Glutamatergic neuron (in vitro differentiated cells): ENCODE measurements at regions not wholly inside any gene's neighbourhood (a gene's known extent, or its start where the extent isn't known, plus 50 kb on each side); places are given as distances from the start of the nearest gene placed in this dataset.

Experiments
- DNase-seq: peaks from one replicate; pipeline ENCODE4 v3.0.0; 2022
- H3K27ac Mint-ChIP-seq: one replicate; pipeline ENCODE4 v1.8.0; 2020; ENCODE audit warnings: mild to moderate bottlenecking, mixed read lengths, inconsistent platforms; ENCODE audit not compliant: unreplicated experiment
- H3K27me3 Mint-ChIP-seq: one replicate; pipeline ENCODE4 v1.8.0; 2020; ENCODE audit warnings: mild to moderate bottlenecking, moderate library complexity, mixed read lengths, inconsistent platforms; ENCODE audit not compliant: unreplicated experiment
- H3K36me3 Mint-ChIP-seq: one replicate; pipeline ENCODE4 v1.8.0; 2020; ENCODE audit warnings: mild to moderate bottlenecking, mixed read lengths, inconsistent platforms; ENCODE audit not compliant: unreplicated experiment
- H3K4me1 Mint-ChIP-seq: one replicate; pipeline ENCODE4 v1.8.0; 2020; ENCODE audit warnings: mild to moderate bottlenecking, low read depth, mixed read lengths, inconsistent platforms; ENCODE audit not compliant: unreplicated experiment
- H3K4me3 Mint-ChIP-seq: one replicate; pipeline ENCODE4 v1.8.0; 2020; ENCODE audit warnings: mild to moderate bottlenecking, mixed read lengths, inconsistent platforms; ENCODE audit not compliant: unreplicated experiment
- H3K9me3 Mint-ChIP-seq: one replicate; pipeline ENCODE4 v1.8.0; 2020; ENCODE audit warnings: mild to moderate bottlenecking, moderate library complexity, mixed read lengths, inconsistent platforms; ENCODE audit not compliant: unreplicated experiment
- TF ChIP-seq, protein P1 (sequence below): fragments of 200-600 bp; sonication (generic); IDR thresholded peaks from one replicate; pipeline ENCODE4 v1.5.0; 2021; ENCODE audit not compliant: partially characterized antibody, unreplicated experiment

DNA sequence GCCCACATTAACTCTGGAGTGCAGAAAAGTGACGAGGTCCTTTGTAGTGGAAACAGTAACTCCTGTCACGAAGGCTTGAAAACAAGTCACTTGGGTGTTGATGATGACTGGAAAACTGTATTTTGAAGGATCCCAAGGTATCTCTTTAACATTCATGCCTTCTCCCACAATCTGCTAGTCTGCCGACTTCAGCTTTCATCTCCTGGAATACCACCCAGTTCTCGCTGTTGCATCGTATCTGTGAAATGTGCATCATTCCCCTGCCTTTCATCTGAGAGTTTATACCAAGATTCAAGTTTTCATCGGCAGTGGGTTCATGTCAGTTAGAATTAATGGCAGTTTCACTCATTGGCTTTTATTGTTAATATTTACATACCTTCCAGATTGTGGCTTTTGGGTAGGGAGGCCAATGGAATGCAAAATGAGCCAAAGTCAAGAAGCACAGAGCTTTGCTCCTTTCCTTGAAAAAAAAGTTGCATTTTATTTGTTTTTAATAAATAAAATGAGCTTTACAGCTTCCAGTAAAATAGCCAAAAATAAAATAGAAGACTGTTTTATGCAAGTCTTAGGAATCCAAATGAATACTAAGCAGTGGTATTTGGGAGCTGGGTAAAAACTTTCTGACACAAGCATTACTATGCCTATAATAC lies 575.2 kb upstream of the WWC1 start:
- Mint-ChIP-seq H3K4me3 (no peak overlapping the region), H3K4me1 (no peaks in the 10 kb centered on the region), H3K9me3 (no peaks in the 10 kb centered on the region), H3K27me3 (no peaks in the 10 kb centered on the region), H3K27ac (no peak overlapping the region), H3K36me3 (no peaks in the 10 kb centered on the region)
- TF ChIP-seq, protein P1, sequence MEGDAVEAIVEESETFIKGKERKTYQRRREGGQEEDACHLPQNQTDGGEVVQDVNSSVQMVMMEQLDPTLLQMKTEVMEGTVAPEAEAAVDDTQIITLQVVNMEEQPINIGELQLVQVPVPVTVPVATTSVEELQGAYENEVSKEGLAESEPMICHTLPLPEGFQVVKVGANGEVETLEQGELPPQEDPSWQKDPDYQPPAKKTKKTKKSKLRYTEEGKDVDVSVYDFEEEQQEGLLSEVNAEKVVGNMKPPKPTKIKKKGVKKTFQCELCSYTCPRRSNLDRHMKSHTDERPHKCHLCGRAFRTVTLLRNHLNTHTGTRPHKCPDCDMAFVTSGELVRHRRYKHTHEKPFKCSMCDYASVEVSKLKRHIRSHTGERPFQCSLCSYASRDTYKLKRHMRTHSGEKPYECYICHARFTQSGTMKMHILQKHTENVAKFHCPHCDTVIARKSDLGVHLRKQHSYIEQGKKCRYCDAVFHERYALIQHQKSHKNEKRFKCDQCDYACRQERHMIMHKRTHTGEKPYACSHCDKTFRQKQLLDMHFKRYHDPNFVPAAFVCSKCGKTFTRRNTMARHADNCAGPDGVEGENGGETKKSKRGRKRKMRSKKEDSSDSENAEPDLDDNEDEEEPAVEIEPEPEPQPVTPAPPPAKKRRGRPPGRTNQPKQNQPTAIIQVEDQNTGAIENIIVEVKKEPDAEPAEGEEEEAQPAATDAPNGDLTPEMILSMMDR: no peak
- DNase-seq: no peak

DNA sequence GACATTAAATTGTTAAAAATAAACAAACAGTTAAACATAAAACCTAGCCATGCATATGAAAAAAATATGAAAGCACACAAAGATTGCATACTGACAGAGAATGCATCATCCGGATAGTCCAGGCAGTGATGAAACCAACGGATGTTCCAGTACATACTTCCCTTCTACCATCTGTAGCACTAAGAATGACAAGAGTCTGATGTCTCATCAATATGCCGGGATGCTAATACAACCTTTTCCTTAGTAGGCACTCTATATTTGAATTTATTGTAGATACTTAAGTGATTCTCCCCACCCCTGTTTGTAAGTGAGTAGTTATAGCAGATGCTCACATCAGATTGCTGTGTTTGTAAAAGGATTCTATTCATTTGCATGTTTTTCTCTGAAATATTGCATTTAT lies 571.2 kb upstream of the WWC1 start:
- peaks cover 4% of the 10 kb centered on the region for H3K27me3 Mint-ChIP-seq
- H3K4me3 Mint-ChIP-seq: no peak overlapping the region
- TF ChIP-seq, protein P1: no peak
- no peak overlapping the region for H3K27ac Mint-ChIP-seq
- no peaks in the 10 kb centered on the region for H3K9me3 Mint-ChIP-seq
- H3K4me1 Mint-ChIP-seq: peaks cover 3% of the 10 kb centered on the region
- H3K36me3 Mint-ChIP-seq: no peaks in the 10 kb centered on the region
- no peak for DNase-seq

DNA sequence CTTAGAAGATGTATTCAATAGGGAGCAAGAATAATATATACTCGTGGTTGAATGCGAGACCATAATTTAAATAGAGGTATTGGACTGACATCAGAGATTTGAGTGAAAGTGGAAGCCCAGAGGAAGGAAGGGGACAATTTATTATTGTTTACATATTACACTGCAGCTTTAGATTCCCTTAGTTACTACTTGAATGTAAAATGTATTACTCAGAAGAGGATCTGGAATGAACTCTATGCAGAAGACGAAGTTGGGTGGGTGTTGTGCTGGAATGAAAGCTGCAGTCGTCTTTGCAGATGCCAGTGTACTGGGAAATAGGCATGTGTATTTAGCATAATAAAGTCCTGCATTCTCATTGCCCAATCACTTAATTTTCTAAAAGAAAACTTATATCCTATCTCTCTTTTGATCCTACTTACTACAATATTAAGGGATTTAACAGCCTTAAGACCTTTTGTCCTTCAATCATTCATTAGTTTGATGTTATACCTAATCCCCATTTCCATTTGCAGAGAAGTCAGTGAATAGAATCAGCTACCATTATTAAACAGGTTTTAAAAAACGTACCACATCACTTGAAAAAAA lies 570.7 kb upstream of the WWC1 start:
- Mint-ChIP-seq H3K4me1 (peaks cover 8% of the 10 kb centered on the region), H3K27me3 (peaks cover 4% of the 10 kb centered on the region), H3K4me3 (no peak overlapping the region), H3K27ac (no peak overlapping the region), H3K36me3 (no peaks in the 10 kb centered on the region), H3K9me3 (no peaks in the 10 kb centered on the region)
- TF ChIP-seq, protein P1: no peak
- DNase-seq: no peak

DNA sequence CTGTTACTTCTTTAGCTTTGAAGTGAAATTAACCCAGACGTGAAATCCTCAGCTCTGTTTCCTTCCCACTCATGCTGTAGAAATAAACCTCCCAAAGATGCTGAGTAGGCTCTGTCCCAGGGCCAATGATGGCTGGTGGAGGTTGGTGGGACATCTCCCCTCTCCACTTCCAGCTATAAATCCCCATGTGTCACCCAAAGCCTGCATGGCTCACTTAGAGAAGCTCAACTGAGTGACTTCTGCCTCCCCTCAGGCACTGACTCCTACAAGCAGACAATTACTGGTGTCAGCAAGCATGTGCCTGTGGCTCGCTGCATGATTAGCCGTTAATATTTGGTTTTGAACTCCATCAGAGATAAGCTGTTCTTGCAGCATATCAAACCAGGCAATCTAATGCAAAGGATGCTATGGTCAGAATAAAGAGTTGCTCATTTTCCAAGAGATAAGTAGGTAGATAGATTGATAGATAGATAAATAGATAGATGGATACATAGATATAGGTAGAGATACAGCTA lies 569.5 kb upstream of the WWC1 start:
- Mint-ChIP-seq H3K4me3 (no peak overlapping the region), H3K27me3 (peaks cover 4% of the 10 kb centered on the region), H3K4me1 (peaks cover 8% of the 10 kb centered on the region), H3K9me3 (no peaks in the 10 kb centered on the region), H3K36me3 (no peaks in the 10 kb centered on the region), H3K27ac (no peak overlapping the region)
- DNase-seq: no peak
- TF ChIP-seq, protein P1: no peak

DNA sequence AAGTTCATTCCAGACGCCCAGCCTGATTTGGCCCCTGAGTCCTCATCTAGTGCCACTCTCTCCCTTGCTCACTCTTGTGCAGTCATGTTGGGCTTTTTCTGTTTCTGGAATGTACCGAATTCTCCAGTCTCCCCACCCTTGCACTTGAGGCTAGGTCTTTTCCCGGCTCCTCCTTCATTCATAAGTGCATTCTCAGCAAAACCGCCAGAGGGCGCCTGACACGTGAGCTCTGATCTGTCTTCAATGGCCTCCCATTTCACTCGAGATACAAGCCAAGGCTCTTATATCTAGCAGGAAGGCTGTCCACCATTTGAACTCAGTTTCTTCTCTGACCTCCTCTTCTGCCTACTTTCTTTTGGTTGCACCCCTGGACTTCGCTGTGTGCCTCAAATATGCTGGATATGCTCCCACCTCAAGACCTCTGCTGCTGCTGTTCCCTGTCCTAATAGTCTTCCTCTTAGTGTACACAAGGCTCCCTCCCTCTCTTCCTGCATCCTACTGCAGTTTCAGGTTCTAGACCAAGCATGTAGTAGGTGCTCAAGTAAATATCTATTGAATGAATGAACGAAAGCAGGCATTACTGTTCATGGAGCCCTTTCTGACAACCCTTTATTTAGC lies 568.1 kb upstream of the WWC1 start:
- no peak overlapping the region for H3K27ac Mint-ChIP-seq
- TF ChIP-seq, protein P1: peak; percentile 94
- no peaks in the 10 kb centered on the region for H3K36me3 Mint-ChIP-seq
- no peak overlapping the region for H3K4me3 Mint-ChIP-seq
- peaks cover 4% of the 10 kb centered on the region for H3K27me3 Mint-ChIP-seq
- peaks cover 8% of the 10 kb centered on the region for H3K4me1 Mint-ChIP-seq
- no peaks in the 10 kb centered on the region for H3K9me3 Mint-ChIP-seq
- peak; percentile 80 for DNase-seq
